ENCODE measurements at regions not wholly inside any gene's neighbourhood (a gene's known extent, or its start where the extent isn't known, plus 50 kb on each side); places are given as distances from the start of the nearest gene placed in this dataset.

DNA sequence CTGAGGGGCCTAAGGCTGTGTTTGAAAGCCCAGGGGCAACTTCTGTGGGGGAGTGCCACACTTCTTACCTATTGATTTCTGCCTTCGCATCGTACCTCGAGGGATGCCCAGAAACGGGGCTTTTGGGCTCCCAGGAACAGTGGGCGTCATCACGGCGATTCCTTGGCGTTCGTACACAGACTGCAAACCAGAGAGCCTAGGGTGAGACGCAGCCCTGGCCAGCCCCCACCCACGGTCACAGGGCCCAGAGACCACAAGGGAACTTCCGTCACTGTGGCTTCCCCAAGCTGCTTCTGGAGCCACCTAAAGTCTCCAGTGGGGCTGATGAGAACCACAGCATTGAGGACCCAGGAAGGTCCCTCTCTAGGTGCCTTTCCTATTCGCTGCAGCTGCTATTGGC lies 91.9 kb downstream of the CTTN start:
- H3F3A ChIP-seq (replicated peaks; ENCODE audit: insufficient read depth): no peaks in the 10 kb centered on the region
- H4K20me1 ChIP-seq (ENCODE audit: insufficient read depth): no peaks in the 10 kb centered on the region
- H3K9me2 ChIP-seq: no peaks in the 10 kb centered on the region
- DNase-seq: no peak
- H3K27me3 ChIP-seq (ENCODE audit: insufficient read depth): no peaks in the 10 kb centered on the region
- no peaks in the 10 kb centered on the region for H3K4me1 ChIP-seq (ENCODE audit: control insufficient read depth in 1 of 2, insufficient read depth in 2 of 2, low read depth in 1 of 2, low read length in 1 of 2)
- H3K27ac ChIP-seq (ENCODE audit: low read depth in 2 of 2, low read length in 1 of 2): no peak overlapping the region
- H2AFZ ChIP-seq (ENCODE audit: low read depth): no peak overlapping the region
- H3K79me2 ChIP-seq (ENCODE audit: insufficient read depth): no peaks in the 10 kb centered on the region
- no peak overlapping the region for H3K4me2 ChIP-seq
- H3K4me3 ChIP-seq (ENCODE audit: low read depth in 2 of 2, low read length in 1 of 2): no peak overlapping the region
- TF ChIP-seq GATA2 (CRISPR knock-in tag; IDR thresholded peaks at IDR 0.05): no peak
- TF ChIP-seq RFX5 (IDR thresholded peaks at IDR 0.05; ENCODE audit: low read length): no peak
- TF ChIP-seq FOXM1 (IDR thresholded peaks at IDR 0.05; ENCODE audit: low read depth): no peak
- no peak for TF ChIP-seq MXI1 (IDR thresholded peaks at IDR 0.05; ENCODE audit: low read depth, low read length)
- TF ChIP-seq GABPA (IDR thresholded peaks at IDR 0.05; ENCODE audit: low read depth): no peak
- no peak for TF ChIP-seq MAX (IDR thresholded peaks at IDR 0.05; ENCODE audit: low read depth)
- TF ChIP-seq RXRA (IDR thresholded peaks at IDR 0.05; ENCODE audit: borderline replicate concordance, low read depth): no peak
- TF ChIP-seq POLR2AphosphoS5 (IDR thresholded peaks at IDR 0.05; ENCODE audit: low read depth, low read length): no peak
- no peak for TF ChIP-seq CHD2 (IDR thresholded peaks at IDR 0.05; ENCODE audit: low read length, partially characterized antibody)
- TF ChIP-seq CTCF (IDR thresholded peaks at IDR 0.05): no peak
- no peak for TF ChIP-seq SIN3A (IDR thresholded peaks at IDR 0.05; ENCODE audit: borderline replicate concordance, low read depth, low read length)
- TF ChIP-seq, protein P1, sequence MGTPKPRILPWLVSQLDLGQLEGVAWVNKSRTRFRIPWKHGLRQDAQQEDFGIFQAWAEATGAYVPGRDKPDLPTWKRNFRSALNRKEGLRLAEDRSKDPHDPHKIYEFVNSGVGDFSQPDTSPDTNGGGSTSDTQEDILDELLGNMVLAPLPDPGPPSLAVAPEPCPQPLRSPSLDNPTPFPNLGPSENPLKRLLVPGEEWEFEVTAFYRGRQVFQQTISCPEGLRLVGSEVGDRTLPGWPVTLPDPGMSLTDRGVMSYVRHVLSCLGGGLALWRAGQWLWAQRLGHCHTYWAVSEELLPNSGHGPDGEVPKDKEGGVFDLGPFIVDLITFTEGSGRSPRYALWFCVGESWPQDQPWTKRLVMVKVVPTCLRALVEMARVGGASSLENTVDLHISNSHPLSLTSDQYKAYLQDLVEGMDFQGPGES (IDR thresholded peaks at IDR 0.05; ENCODE audit: low read depth, low read length): no peak
- TF ChIP-seq YY1 (IDR thresholded peaks at IDR 0.05; ENCODE audit: low read depth): no peak
- TF ChIP-seq, protein P2, sequence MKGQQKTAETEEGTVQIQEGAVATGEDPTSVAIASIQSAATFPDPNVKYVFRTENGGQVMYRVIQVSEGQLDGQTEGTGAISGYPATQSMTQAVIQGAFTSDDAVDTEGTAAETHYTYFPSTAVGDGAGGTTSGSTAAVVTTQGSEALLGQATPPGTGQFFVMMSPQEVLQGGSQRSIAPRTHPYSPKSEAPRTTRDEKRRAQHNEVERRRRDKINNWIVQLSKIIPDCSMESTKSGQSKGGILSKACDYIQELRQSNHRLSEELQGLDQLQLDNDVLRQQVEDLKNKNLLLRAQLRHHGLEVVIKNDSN (IDR thresholded peaks at IDR 0.05; ENCODE audit: borderline replicate concordance, low read depth): no peak
- TF ChIP-seq FOSL2 (IDR thresholded peaks at IDR 0.05; ENCODE audit: borderline replicate concordance, low read depth): no peak
- TF ChIP-seq FOXJ3 (CRISPR knock-in tag; IDR thresholded peaks at IDR 0.05): no peak
- no peak for TF ChIP-seq TAF1 (IDR thresholded peaks at IDR 0.05; ENCODE audit: borderline replicate concordance, low read depth, low read length)
- no peak for TF ChIP-seq TCF12 (IDR thresholded peaks at IDR 0.05)
- no peaks in the 10 kb centered on the region for H3K36me3 ChIP-seq (replicated peaks in 1 of 2; ENCODE audit: control insufficient read depth in 1 of 2, insufficient read depth in 2 of 2, low read length in 1 of 2)
- CTCF ChIA-PET: interaction anchor here (1.0 kb wide), 1 partner anchor 266 kb away, joined by 3 read pairs; no protein-coding TSS in a partner anchor
- WGBS (ENCODE audit: low lambda C conversion rate): 60% methylated on average over 1 of the region's 13 CpGs
- POLR2A ChIA-PET: no interaction called here
- H3K9me3 ChIP-seq: no peaks in the 10 kb centered on the region
- H3K9ac ChIP-seq: no peak overlapping the region

Data from SK-N-SH (cell line).